HEK293T (cell line): ENCODE measurements at regions not wholly inside any gene's neighbourhood (a gene's known extent, or its start where the extent isn't known, plus 50 kb on each side); places are given as distances from the start of the nearest gene placed in this dataset.

Experiments
- BHLHE40 ChIP-seq: fragments of 450-650 bp; IDR thresholded peaks from 2 replicates; pipeline ENCODE4 v1.6.1; 2016; ENCODE audit warnings: mild to moderate bottlenecking, moderate library complexity, borderline replicate concordance
- FOXK2 ChIP-seq: fragments of 450-650 bp; IDR thresholded peaks from 2 replicates; pipeline ENCODE4 v1.6.1; 2016; ENCODE audit warnings: mild to moderate bottlenecking
- L3MBTL2 ChIP-seq: fragments of 450-650 bp; conservative IDR thresholded peaks from 2 replicates; pipeline ENCODE4 v1.6.1; 2016; ENCODE audit warnings: mild to moderate bottlenecking
- SP1 ChIP-seq: fragments of 450-650 bp; IDR thresholded peaks from 2 replicates; pipeline ENCODE4 v1.6.1; 2017

- TF ChIP-seq BHLHE40, result no peak
- no peak for TF ChIP-seq L3MBTL2
- no peak for TF ChIP-seq FOXK2
- TF ChIP-seq SP1, result no peak
Measured at GRCh38 chr6:121666814-121667213, 231.4 kb downstream of the GJA1 start.
